GM12891 (cell line): ENCODE measurements at regions not wholly inside any gene's neighbourhood (a gene's known extent, or its start where the extent isn't known, plus 50 kb on each side); places are given as distances from the start of the nearest gene placed in this dataset.

Experiments used
- DNase-seq: peaks from one replicate; pipeline ENCODE4 v3.0.0; 2011; ENCODE audit warnings: low spot score; ENCODE audit not compliant: insufficient read length
- FAIRE-seq: peaks from 2 replicates; lab custom pipeline; 2011; peaks lifted over from hg19 to GRCh38; lab: Jason Lieb, UNC
- PAX5 ChIP-seq: IDR thresholded peaks from 2 replicates; pipeline ENCODE4 v1.6.1; 2011; ENCODE audit warnings: low read length, moderate library complexity, mild to moderate bottlenecking; ENCODE audit not compliant: insufficient read depth, severe bottlenecking
- POLR2A ChIP-seq: IDR thresholded peaks from 2 replicates; pipeline ENCODE4 v1.6.1; 2011; ENCODE audit warnings: low read depth, low read length, control low read depth
- POLR2AphosphoS5 ChIP-seq: IDR thresholded peaks from 2 replicates; pipeline ENCODE4 v1.6.1; 2011; ENCODE audit warnings: low read depth, low read length, control low read depth
- POU2F2 ChIP-seq: IDR thresholded peaks from 2 replicates; pipeline ENCODE4 v1.6.1; 2011; ENCODE audit warnings: low read depth, mild to moderate bottlenecking, control low read depth, low read length, moderate library complexity
- SPI1 ChIP-seq: IDR thresholded peaks from 2 replicates; pipeline ENCODE4 v1.6.1; 2011; ENCODE audit warnings: low read depth, low read length, control low read depth
- TAF1 ChIP-seq: IDR thresholded peaks from 2 replicates; pipeline ENCODE4 v1.6.1; 2011; ENCODE audit warnings: low read depth, low read length, control low read depth

DNA sequence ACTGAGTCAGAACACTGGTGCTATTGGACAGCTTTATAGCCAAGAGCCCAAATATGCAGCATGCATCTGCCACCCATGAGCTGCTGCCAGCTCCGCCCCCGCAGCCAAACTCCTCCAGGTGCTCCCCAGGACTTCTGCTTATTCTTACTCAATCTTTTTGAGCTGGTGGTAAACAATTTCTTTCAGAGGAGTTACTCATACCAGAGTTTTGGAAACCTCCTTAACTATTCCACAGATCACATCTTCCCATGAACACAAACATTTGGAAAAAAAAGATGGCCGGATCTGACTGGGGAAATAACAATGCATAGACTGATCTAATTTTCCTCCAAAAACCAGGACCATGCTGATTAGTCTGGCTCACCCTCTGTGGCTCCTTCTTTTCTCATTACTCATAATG, 399.9 kb downstream of the GPM6A start:
- TF ChIP-seq POU2F2 = no peak
- TF ChIP-seq TAF1 = no peak
- no peak for TF ChIP-seq SPI1
- TF ChIP-seq PAX5 = no peak
- TF ChIP-seq POLR2A = no peak
- TF ChIP-seq POLR2AphosphoS5 = no peak
- DNase-seq (no peak), FAIRE-seq (no peak)

DNA sequence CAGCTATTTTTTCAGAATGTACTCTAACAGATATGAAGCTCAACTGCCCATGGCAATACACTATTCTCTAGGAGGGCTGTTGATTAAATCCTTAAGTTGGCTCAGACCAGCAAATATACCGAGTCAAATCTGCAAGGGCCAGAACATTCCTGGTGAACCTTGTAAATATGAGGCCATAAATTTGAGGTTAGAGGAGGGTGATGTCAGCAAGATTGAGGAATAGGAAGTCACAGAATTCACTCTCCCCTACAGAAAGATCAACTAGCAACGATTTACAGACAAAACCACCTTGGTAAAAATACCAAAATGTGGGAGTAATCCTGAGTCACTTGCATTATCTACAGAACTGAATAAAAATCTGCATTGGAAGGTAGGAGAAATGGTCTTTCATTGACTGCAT, 399.3 kb downstream of the GPM6A start:
- FAIRE-seq (no peak), DNase-seq (no peak)
- no peak for TF ChIP-seq TAF1
- no peak for TF ChIP-seq POU2F2
- TF ChIP-seq SPI1 = no peak
- TF ChIP-seq PAX5 = no peak
- no peak for TF ChIP-seq POLR2A
- no peak for TF ChIP-seq POLR2AphosphoS5

DNA sequence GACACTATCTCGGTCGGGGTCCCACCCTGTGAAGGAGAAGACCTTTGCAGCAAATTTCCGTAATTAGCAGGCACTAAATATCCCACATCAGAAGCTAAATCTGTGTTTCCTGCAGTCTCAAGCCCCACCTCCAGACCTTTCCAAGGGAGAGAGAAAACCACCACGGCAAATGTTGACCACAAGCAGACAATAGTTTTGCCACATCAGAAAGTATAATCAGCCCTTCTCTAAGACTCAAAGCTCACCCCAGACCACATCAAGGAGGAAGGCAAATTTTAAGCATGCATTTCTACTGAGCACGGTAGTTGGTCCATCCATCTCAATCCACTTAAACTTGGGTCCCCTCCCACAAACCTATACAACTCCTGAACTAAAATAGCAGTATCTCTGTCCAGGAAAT, 398.5 kb downstream of the GPM6A start:
- TF ChIP-seq POLR2A (no peak), PAX5 (no peak), POU2F2 (no peak), SPI1 (no peak), TAF1 (no peak), POLR2AphosphoS5 (no peak)
- FAIRE-seq = no peak
- no peak for DNase-seq

DNA sequence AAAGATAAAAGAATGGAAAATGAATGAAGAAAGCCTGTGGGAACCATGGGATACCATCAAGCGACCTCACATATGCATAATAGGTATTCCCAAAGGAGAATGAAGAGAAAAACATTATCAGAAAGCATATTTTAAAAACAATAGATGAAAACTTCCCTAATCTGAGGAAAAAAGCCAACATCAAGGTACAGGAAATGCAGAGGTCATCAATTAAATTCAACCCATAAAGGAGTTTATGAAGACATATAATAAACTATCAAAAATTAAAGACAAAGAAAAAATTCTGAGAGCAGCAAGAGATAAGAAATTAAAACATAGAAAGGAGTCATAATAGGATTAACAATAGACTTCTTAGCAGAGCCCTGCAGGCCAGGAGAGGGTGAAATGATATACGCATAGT, 397.5 kb downstream of the GPM6A start:
- FAIRE-seq = no peak
- TF ChIP-seq TAF1 (no peak), POLR2A (no peak), PAX5 (no peak), POU2F2 (no peak), POLR2AphosphoS5 (no peak), SPI1 (no peak)
- DNase-seq = no peak

DNA sequence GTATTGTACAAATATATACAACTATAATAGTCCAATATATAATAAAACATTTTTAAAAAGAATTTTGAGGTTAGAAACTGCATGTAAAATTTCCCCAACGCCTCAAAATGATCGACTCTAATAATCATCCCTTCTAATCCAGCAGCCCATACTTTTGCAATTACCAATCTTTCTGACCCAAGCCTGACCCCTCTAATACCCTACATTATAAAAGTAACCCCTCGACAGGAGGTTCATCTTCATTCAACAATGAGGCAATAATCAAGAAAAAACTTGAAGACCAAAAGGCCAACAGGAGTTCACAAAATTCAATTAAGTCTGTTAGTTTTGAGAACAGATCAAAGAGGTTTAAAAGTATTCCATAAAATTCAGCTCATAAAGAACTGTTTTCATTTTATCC, 393.5 kb downstream of the GPM6A start:
- TF ChIP-seq POU2F2 (no peak), PAX5 (no peak), TAF1 (no peak), POLR2A (no peak), SPI1 (no peak), POLR2AphosphoS5 (no peak)
- DNase-seq (no peak), FAIRE-seq (no peak)

DNA sequence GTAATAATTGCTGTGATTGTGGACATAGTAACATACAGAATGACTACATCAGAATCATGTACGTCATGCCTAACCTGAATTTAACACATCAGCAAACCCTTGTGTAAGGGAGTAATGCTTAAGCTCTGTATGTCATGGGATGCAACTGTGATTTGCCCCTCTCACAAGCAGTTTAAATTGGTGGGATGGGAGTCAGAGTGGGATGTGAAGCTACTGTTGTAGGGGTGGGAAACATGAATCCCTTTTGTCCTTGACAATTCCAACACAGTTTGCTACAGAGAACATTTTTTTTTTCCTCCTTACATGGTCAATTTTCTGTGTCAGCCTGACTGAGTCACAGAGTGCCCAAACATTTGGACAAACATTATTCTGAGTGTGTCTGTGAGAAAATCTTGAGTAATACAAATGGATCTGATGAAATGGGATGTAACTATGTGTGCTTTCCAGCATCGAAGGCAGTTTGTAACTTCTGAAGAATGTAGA, 392.8 kb downstream of the GPM6A start:
- no peak for DNase-seq
- no peak for TF ChIP-seq PAX5
- TF ChIP-seq POLR2AphosphoS5 = no peak
- TF ChIP-seq POLR2A = no peak
- FAIRE-seq = no peak

DNA sequence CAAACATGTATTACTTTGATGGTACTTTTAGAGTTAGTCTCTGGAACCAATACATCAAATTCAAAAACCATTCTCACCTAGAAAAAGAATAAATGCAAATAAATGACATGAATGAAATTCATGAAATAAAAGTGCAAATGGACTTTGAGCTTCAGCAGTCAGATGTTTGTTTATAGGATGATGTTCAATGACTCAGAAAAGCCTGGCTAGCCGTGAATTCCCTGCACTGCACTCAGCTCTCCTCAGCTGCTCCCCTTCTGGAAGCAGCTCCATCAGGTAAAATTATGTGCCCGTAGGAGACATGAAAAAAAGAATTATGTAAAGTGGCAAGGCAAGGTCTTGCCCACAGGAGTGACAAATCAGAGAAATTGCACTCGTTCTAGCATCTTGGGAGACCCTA, 390.6 kb downstream of the GPM6A start:
- no peak for TF ChIP-seq SPI1
- no peak for TF ChIP-seq TAF1
- TF ChIP-seq POLR2AphosphoS5 = no peak
- no peak for TF ChIP-seq POLR2A
- TF ChIP-seq POU2F2 = no peak
- TF ChIP-seq PAX5 = no peak
- FAIRE-seq (no peak), DNase-seq (no peak)

DNA sequence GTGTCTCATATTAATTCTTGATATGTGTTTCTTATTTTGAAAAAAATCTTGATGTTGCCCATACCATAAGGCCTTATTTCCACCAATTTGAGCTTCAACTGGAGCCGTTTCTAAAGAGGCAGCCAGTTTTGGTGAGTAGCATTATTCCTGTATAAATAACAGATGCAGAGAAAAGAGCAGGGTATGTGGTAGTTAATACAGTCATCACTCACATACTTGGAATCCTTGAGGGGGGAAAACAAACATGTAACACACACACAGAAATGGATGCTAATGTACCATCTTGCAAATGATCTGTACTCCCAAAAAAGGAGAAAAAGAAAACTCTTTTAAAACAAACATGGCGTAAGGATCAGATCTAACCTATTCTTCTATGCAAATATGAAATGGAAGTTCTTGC, 389.7 kb downstream of the GPM6A start:
- TF ChIP-seq SPI1 = no peak
- no peak for TF ChIP-seq TAF1
- TF ChIP-seq POU2F2 = no peak
- no peak for TF ChIP-seq POLR2A
- no peak for TF ChIP-seq PAX5
- no peak for TF ChIP-seq POLR2AphosphoS5
- FAIRE-seq = no peak
- DNase-seq = no peak

DNA sequence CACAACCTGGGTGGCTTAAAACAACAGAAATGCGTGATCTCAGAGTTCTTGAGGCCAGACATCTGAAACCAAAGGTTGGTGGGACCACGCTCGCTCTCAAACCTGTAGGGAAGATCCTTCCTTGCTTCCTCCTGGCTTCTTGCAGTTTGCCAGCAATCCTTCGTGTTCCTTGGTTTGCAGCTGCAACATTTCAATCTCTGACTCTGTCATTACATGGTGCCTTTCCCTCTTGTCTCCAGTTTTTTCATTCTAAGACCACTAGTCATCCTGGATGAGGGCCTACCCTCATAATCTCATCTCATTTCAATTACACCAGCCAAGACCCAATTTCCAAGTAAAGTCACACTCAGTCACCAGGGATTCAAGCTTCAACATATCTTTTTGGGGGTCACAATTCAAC, 388.0 kb downstream of the GPM6A start:
- FAIRE-seq = no peak
- no peak for DNase-seq
- no peak for TF ChIP-seq SPI1
- TF ChIP-seq POLR2AphosphoS5 = no peak
- no peak for TF ChIP-seq TAF1
- TF ChIP-seq PAX5 = no peak
- no peak for TF ChIP-seq POU2F2
- TF ChIP-seq POLR2A = no peak

DNA sequence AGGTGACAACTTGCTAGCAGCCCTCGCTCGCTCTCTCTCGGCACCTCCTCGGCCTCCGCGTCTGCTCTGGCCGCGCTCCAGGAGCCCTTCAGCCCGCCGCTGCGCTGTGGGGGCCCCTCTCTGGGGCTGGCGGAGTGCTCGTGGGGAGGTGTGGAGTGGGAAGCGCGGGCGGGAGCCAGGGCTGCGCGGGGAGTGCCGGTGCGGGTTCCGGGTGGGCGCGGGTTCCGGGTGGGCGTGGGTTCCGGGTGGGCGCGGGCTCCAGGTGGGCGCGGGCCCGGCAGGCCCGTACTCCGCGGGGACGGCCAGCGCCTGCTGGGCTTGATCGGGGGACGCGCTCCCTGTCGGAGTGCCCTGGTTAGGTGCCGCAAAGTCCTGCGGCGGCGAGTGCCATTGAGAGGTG, 384.3 kb downstream of the GPM6A start:
- FAIRE-seq = no peak
- DNase-seq = no peak
- no peak for TF ChIP-seq SPI1
- TF ChIP-seq POLR2AphosphoS5 = no peak
- no peak for TF ChIP-seq TAF1
- TF ChIP-seq POLR2A = no peak

DNA sequence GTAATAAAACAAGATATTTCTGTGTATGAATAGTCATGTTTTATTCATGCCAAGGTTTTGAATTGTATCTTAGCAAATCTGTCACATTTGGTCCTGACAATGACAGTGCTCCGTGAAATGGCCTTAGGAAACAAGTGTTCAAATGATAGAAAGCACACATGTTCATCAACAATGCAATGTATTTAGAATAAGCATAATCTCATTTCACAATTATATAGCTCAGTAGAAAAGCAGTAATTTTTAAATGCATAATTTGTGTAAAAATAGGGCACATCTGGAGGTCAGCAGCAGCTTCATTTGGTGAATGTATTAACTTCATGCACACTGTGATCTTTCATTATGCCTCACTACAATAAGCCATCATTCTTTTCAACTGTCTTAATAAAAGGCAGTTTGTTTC, 380.4 kb downstream of the GPM6A start:
- DNase-seq (no peak), FAIRE-seq (no peak)
- no peak for TF ChIP-seq PAX5
- no peak for TF ChIP-seq POU2F2
- no peak for TF ChIP-seq TAF1
- no peak for TF ChIP-seq POLR2A
- TF ChIP-seq POLR2AphosphoS5 = no peak
- no peak for TF ChIP-seq SPI1
